RCC 7860 (cell line): ENCODE measurements at regions not wholly inside any gene's neighbourhood (a gene's known extent, or its start where the extent isn't known, plus 50 kb on each side); places are given as distances from the start of the nearest gene placed in this dataset.

Experiments used
- DNase-seq: peaks from one replicate; pipeline ENCODE4 v3.0.0-alpha.2; 2015; ENCODE audit warnings: low spot score
- FAIRE-seq: peaks from 2 replicates; lab custom pipeline; 2012; peaks lifted over from hg19 to GRCh38; lab: Jason Lieb, UNC

GRCh38 chr12:124240493-124240892 is 54.4 kb upstream of the RFLNA start:
- no peak for DNase-seq
- no peak for FAIRE-seq

- DNase-seq (no peak), FAIRE-seq (no peak)
Observed at GRCh38 chr12:124241776-124242528, 52.9 kb upstream of the RFLNA start.

GRCh38 chr12:124242529-124243065 is 52.3 kb upstream of the RFLNA start:
- DNase-seq, result no peak

GRCh38 chr12:124243936-124244335 is 51.0 kb upstream of the RFLNA start:
- DNase-seq (no peak), FAIRE-seq (no peak)

More at GRCh38 chr12:124242529-124243065, 52.3 kb upstream of the RFLNA start:
- no peak for FAIRE-seq
